Thyroid gland (tissue), 4 donors: ENCODE measurements at regions not wholly inside any gene's neighbourhood (a gene's known extent, or its start where the extent isn't known, plus 50 kb on each side); places are given as distances from the start of the nearest gene placed in this dataset.

Experiments
- DNase-seq, 2 donors: peaks; one replicate each; pipeline ENCODE4 v3.0.0-alpha.2; 2019
- H3K27ac ChIP-seq, 3 donors: fragments of 200-600 bp; sonication (generic); 1 replicate in 2 of 3; 2 replicates in 1 of 3; pipeline ENCODE4 v1.5.1; 2016 to 2019; ENCODE audit warnings: mild to moderate bottlenecking in 1 of 3, moderate library complexity in 1 of 3
- H3K27me3 ChIP-seq: fragments of 200-600 bp; sonication (generic); one replicate; pipeline ENCODE4 v1.5.1; 2019
- H3K36me3 ChIP-seq, 2 donors: fragments of 200-600 bp; sonication (generic); one replicate each; pipeline ENCODE4 v1.5.1; 2016 to 2019
- H3K4me1 ChIP-seq, 2 donors: fragments of 200-600 bp; sonication (generic); one replicate each; pipeline ENCODE4 v1.5.1; 2017 to 2019
- H3K4me3 ChIP-seq, 3 donors: fragments of 200-600 bp; sonication (generic); replicated peaks in 1 of 3; 1 replicate in 2 of 3; 2 replicates in 1 of 3; pipeline ENCODE4 v1.5.1; 2016; ENCODE audit warnings: mild to moderate bottlenecking in 1 of 3
- H3K9me3 ChIP-seq: fragments of 200-600 bp; sonication (generic); one replicate; pipeline ENCODE4 v1.5.1; 2017
- CTCF ChIP-seq, 6 experiments: fragments of 200-600 bp in 3 of 6; fragments of 450-650 bp in 3 of 6; sonication (generic) in 3 of 6; IDR thresholded peaks; one replicate each; pipeline ENCODE4 v1.5.1; 2016 to 2019; ENCODE audit warnings: antibody characterized with exemption in 6 of 6, mild to moderate bottlenecking in 2 of 6, inconsistent platforms in 1 of 6, moderate library complexity in 1 of 6
- POLR2A ChIP-seq, 2 donors: fragments of 450-650 bp; IDR thresholded peaks; one replicate each; pipeline ENCODE4 v1.6.1; 2017; ENCODE audit warnings: antibody characterized with exemption in 2 of 2, mild to moderate bottlenecking in 2 of 2, moderate library complexity in 1 of 2
- WGBS, 2 donors: methylation state at CpG; one replicate each; pipeline ENCODE4 v1.1.5; 2017; 5-methylcytosine and 5-hydroxymethylcytosine counted together
- intact Hi-C: fragments of 100-400 bp; cut with DNase I; formaldehyde crosslinking; loops from one replicate; pipeline ENCODE4 v1.15.1; 2023

GRCh38 chr14:38838049-38838978 is 264.7 kb downstream of the SEC23A start:
- no peaks in the 10 kb centered on the region for H3K27me3 ChIP-seq
- no peak overlapping the region for H3K4me3 ChIP-seq
- intact Hi-C loops: no loop called here
- H3K36me3 ChIP-seq: no peaks in the 10 kb centered on the region
- H3K27ac ChIP-seq: no peak overlapping the region
- DNase-seq: no peak
- no peaks in the 10 kb centered on the region for H3K9me3 ChIP-seq
- no peak for TF ChIP-seq POLR2A (IDR thresholded peaks at IDR 0.05)
- no peak for TF ChIP-seq CTCF (IDR thresholded peaks at IDR 0.05)
- WGBS, 2 donors: 88 to 91% methylated on average over 12 to 23 of the region's 27 CpGs
- no peaks in the 10 kb centered on the region for H3K4me1 ChIP-seq

GRCh38 chr14:38837343-38838048 is 265.5 kb downstream of the SEC23A start:
- no peak overlapping the region for H3K27ac ChIP-seq
- intact Hi-C loops: no loop called here
- H3K27me3 ChIP-seq: no peaks in the 10 kb centered on the region
- WGBS, 2 donors: 71 to 91% methylated on average over 10 to 11 of the region's 17 CpGs
- TF ChIP-seq CTCF (IDR thresholded peaks at IDR 0.05) (no peak), POLR2A (IDR thresholded peaks at IDR 0.05) (no peak)
- H3K4me1 ChIP-seq: no peaks in the 10 kb centered on the region
- H3K9me3 ChIP-seq: no peaks in the 10 kb centered on the region
- no peak for DNase-seq
- H3K4me3 ChIP-seq: no peak overlapping the region
- H3K36me3 ChIP-seq: no peaks in the 10 kb centered on the region

GRCh38 chr14:38836539-38836938 is 266.5 kb downstream of the SEC23A start:
- Histone ChIP-seq H3K27ac (no peak overlapping the region), H3K4me3 (no peak overlapping the region), H3K27me3 (no peaks in the 10 kb centered on the region), H3K9me3 (no peaks in the 10 kb centered on the region), H3K4me1 (no peaks in the 10 kb centered on the region), H3K36me3 (no peaks in the 10 kb centered on the region)
- intact Hi-C loops: no loop called here
- no peak for TF ChIP-seq CTCF (IDR thresholded peaks at IDR 0.05)
- no peak for TF ChIP-seq POLR2A (IDR thresholded peaks at IDR 0.05)
- no peak for DNase-seq
- WGBS, 2 donors: 91 to 95% methylated on average over 7 of the region's 7 CpGs

- DNase-seq: no peak
Observed at GRCh38 chr14:38835874-38836273, 267.2 kb downstream of the SEC23A start.

More at GRCh38 chr14:38835874-38836273, 267.2 kb downstream of the SEC23A start:
- Histone ChIP-seq H3K27me3 (no peaks in the 10 kb centered on the region), H3K9me3 (no peaks in the 10 kb centered on the region), H3K4me3 (no peak overlapping the region), H3K4me1 (no peaks in the 10 kb centered on the region), H3K36me3 (no peaks in the 10 kb centered on the region), H3K27ac (no peak overlapping the region)
- intact Hi-C loops: no loop called here
- 98 to 100% methylated on average over 4 to 12 of the region's 18 CpGs for WGBS, 2 donors
- no peak for TF ChIP-seq POLR2A (IDR thresholded peaks at IDR 0.05)
- no peak for TF ChIP-seq CTCF (IDR thresholded peaks at IDR 0.05)
